HEK293 (cell line): ENCODE measurements at regions not wholly inside any gene's neighbourhood (a gene's known extent, or its start where the extent isn't known, plus 50 kb on each side); places are given as distances from the start of the nearest gene placed in this dataset.

ENCODE experiments used
- CTCF ChIA-PET: fragments of 350-600 bp; formaldehyde crosslinking; extraction: SDS; loops from one replicate; lab custom pipeline; 2021; ENCODE audit warnings: antibody characterized with exemption; lab: Yijun Ruan, JAX
- POLR2A ChIA-PET: fragments of 300-600 bp; formaldehyde crosslinking; extraction: SDS; loops from one replicate; lab custom pipeline; 2020; ENCODE audit warnings: antibody characterized with exemption, inconsistent platforms; lab: Yijun Ruan, JAX
- H3K27ac ChIP-seq: fragments of 200-500 bp; sonication (Bioruptor generic); 2 replicates; pipeline ENCODE4 v1.5.1; 2014; ENCODE audit warnings: low read depth, low read length, control low read depth, inconsistent platforms; ENCODE audit errors: extremely low read depth
- H3K36me3 ChIP-seq, 2 experiments: fragments of 200-500 bp in 1 of 2; sonication (Bioruptor generic) in 1 of 2; 1 replicate in 1 of 2; 2 replicates in 1 of 2; pipeline ENCODE4 v1.5.1; 2014 to 2017; ENCODE audit warnings: inconsistent platforms in 2 of 2, low read length in 2 of 2; ENCODE audit not compliant: control insufficient read depth in 2 of 2, insufficient read depth in 1 of 2
- H3K4me1 ChIP-seq: fragments of 200-500 bp; sonication (Bioruptor generic); 2 replicates; pipeline ENCODE4 v1.5.1; 2014; ENCODE audit warnings: mild to moderate bottlenecking, low read length, inconsistent platforms; ENCODE audit not compliant: control insufficient read depth, insufficient read depth
- H3K4me3 ChIP-seq: 2 replicates; pipeline ENCODE4 v1.5.1; 2011; ENCODE audit warnings: low read depth, mild to moderate bottlenecking, control low read depth, low read length, moderate library complexity
- H3K9me3 ChIP-seq: fragments of 200-500 bp; sonication (Bioruptor generic); 2 replicates; pipeline ENCODE4 v1.5.1; 2014; ENCODE audit warnings: low read depth, low read length, inconsistent platforms; ENCODE audit not compliant: control insufficient read depth, insufficient read depth
- GLI2 ChIP-seq: fragments of 450-650 bp; formaldehyde crosslinking; IDR thresholded peaks from 2 replicates; pipeline ENCODE4; 2017; ENCODE audit warnings: missing biosample characterization, missing genetic modification characterization, low read depth, borderline replicate concordance
- HIC1 ChIP-seq: fragments of 450-650 bp; formaldehyde crosslinking; IDR thresholded peaks from 2 replicates; pipeline ENCODE4 v1.5.1; 2016; ENCODE audit warnings: missing biosample characterization, missing genetic modification characterization
- KLF1 ChIP-seq: fragments of 450-650 bp; formaldehyde crosslinking; IDR thresholded peaks from 2 replicates; pipeline ENCODE4 v1.5.1; 2016; ENCODE audit warnings: missing biosample characterization, missing genetic modification characterization
- KLF7 ChIP-seq: fragments of 450-650 bp; formaldehyde crosslinking; IDR thresholded peaks from 2 replicates; pipeline ENCODE4 v1.5.1; 2016; ENCODE audit warnings: missing biosample characterization, missing genetic modification characterization, borderline replicate concordance
- OSR2 ChIP-seq: fragments of 450-650 bp; formaldehyde crosslinking; IDR thresholded peaks from 2 replicates; pipeline ENCODE4 v1.5.1; 2016; ENCODE audit warnings: missing biosample characterization, missing genetic modification characterization
- SALL2 ChIP-seq: fragments of 450-650 bp; formaldehyde crosslinking; IDR thresholded peaks from 2 replicates; pipeline ENCODE4 v1.5.0; 2017; ENCODE audit warnings: missing biosample characterization, mild to moderate bottlenecking, missing genetic modification characterization, borderline replicate concordance
- YY2 ChIP-seq: fragments of 450-650 bp; formaldehyde crosslinking; IDR thresholded peaks from 2 replicates; pipeline ENCODE4 v1.5.1; 2016; ENCODE audit warnings: missing biosample characterization, missing genetic modification characterization
- ZFP69B ChIP-seq: fragments of 450-650 bp; formaldehyde crosslinking; IDR thresholded peaks from 2 replicates; pipeline ENCODE4 v1.5.1; 2016; ENCODE audit warnings: missing biosample characterization, missing genetic modification characterization
- ZNF146 ChIP-seq: fragments of 450-650 bp; formaldehyde crosslinking; IDR thresholded peaks from 2 replicates; pipeline ENCODE4 v1.5.1; 2016; ENCODE audit warnings: missing biosample characterization, missing genetic modification characterization
- ZNF169 ChIP-seq: fragments of 450-650 bp; formaldehyde crosslinking; IDR thresholded peaks from 2 replicates; pipeline ENCODE4 v1.5.1; 2016; ENCODE audit warnings: missing biosample characterization, missing genetic modification characterization
- ZNF184 ChIP-seq: fragments of 450-650 bp; IDR thresholded peaks from 2 replicates; pipeline ENCODE4 v1.5.1; 2018; ENCODE audit warnings: missing biosample characterization, mild to moderate bottlenecking, missing genetic modification characterization
- ZNF19 ChIP-seq: fragments of 450-650 bp; formaldehyde crosslinking; IDR thresholded peaks from 2 replicates; pipeline ENCODE4; 2016; ENCODE audit warnings: missing biosample characterization, missing genetic modification characterization, low read depth
- ZNF239 ChIP-seq: fragments of 450-650 bp; formaldehyde crosslinking; IDR thresholded peaks from 2 replicates; pipeline ENCODE4 v1.5.1; 2016; ENCODE audit warnings: missing biosample characterization, missing genetic modification characterization
- ZNF335 ChIP-seq: fragments of 450-650 bp; formaldehyde crosslinking; conservative IDR thresholded peaks from 2 replicates; pipeline ENCODE4 v1.5.1; 2016; ENCODE audit warnings: missing biosample characterization, missing genetic modification characterization
- ZNF555 ChIP-seq: fragments of 450-650 bp; formaldehyde crosslinking; conservative IDR thresholded peaks from 2 replicates; pipeline ENCODE4 v1.5.1; 2017; ENCODE audit warnings: missing biosample characterization, mild to moderate bottlenecking, missing genetic modification characterization, inconsistent platforms
- ZNF585B ChIP-seq: fragments of 450-650 bp; formaldehyde crosslinking; IDR thresholded peaks from 2 replicates; pipeline ENCODE4 v1.5.1; 2016; ENCODE audit warnings: missing biosample characterization, missing genetic modification characterization
- ZNF610 ChIP-seq: fragments of 450-650 bp; formaldehyde crosslinking; IDR thresholded peaks from 2 replicates; pipeline ENCODE4 v1.5.1; 2016; ENCODE audit warnings: missing biosample characterization, missing genetic modification characterization, borderline replicate concordance
- ZNF645 ChIP-seq: fragments of 450-650 bp; formaldehyde crosslinking; IDR thresholded peaks from 2 replicates; pipeline ENCODE4; 2016; ENCODE audit warnings: missing biosample characterization, missing genetic modification characterization
- ZNF701 ChIP-seq: fragments of 450-650 bp; formaldehyde crosslinking; IDR thresholded peaks from 2 replicates; pipeline ENCODE4 v1.5.1; 2016; ENCODE audit warnings: missing biosample characterization, missing genetic modification characterization
- ZNF76 ChIP-seq: fragments of 450-650 bp; formaldehyde crosslinking; IDR thresholded peaks from 2 replicates; pipeline ENCODE4; 2016; ENCODE audit warnings: low read depth, missing biosample characterization, missing genetic modification characterization, borderline replicate concordance
- ZNF830 ChIP-seq: fragments of 450-650 bp; IDR thresholded peaks from 2 replicates; pipeline ENCODE4 v1.5.0; 2018; ENCODE audit warnings: missing biosample characterization, missing genetic modification characterization, low read depth, mild to moderate bottlenecking, moderate library complexity
- TF ChIP-seq, protein P1 (sequence below): fragments of 450-650 bp; IDR thresholded peaks from 2 replicates; pipeline ENCODE4 v1.5.1; 2018; ENCODE audit warnings: missing biosample characterization, mild to moderate bottlenecking, missing genetic modification characterization
- TF ChIP-seq, protein P2 (sequence below): fragments of 450-650 bp; formaldehyde crosslinking; IDR thresholded peaks from 2 replicates; pipeline ENCODE4 v1.5.1; 2016; ENCODE audit warnings: missing biosample characterization, missing genetic modification characterization

DNA sequence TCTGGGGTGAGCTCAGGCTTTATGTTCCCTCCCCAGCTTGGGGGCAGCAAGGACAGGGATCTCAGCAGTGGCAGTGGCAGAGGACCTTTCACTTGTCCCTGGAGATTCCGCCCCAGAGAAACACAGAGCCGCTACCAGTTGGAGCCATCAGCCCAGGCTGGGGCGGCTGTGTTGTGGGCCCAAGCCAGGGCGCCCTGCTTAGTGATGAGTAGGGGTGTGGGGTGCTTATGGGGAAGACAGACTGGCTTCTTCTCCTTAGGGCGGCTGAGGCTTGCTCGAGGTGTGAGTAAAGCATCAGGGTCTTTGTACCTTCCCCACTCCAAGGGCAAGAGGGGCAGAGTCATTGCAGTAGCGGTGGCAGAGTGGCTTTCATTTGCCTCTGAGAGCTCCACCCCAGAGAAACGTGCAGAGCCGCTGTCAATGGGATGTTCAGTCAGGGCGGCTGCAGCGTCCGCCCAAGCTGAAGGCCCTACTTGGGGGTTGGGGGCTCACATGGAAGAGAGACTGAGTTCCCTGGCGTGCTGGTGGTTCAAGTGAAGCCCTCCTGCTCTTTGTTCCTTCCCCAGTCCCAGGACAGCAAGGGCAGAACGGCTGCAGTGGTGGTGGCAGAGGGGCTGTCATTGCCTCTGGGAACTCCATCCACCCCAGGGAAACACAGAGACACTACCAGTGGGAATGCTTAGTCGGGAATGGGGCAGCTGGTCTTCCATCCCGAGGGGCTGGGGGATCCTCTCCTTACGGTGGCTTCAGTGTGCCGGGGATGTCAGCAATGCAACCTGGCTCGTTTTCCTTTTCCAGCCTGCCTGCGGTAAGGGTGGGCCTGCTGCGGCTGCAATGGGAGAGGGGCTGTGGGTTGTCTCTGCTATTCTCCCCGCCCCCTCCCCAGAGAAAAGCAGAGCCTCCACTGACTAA is 2142.5 kb upstream of the TENM3 start (continued):
- TF ChIP-seq KLF7 (tag by site-specific recombination) (no peak), ZFP69B (tag by site-specific recombination) (no peak), KLF1 (tag by site-specific recombination) (no peak), ZNF184 (tag by site-specific recombination) (no peak), ZNF335 (tag by site-specific recombination) (no peak)
- TF ChIP-seq, protein P1, sequence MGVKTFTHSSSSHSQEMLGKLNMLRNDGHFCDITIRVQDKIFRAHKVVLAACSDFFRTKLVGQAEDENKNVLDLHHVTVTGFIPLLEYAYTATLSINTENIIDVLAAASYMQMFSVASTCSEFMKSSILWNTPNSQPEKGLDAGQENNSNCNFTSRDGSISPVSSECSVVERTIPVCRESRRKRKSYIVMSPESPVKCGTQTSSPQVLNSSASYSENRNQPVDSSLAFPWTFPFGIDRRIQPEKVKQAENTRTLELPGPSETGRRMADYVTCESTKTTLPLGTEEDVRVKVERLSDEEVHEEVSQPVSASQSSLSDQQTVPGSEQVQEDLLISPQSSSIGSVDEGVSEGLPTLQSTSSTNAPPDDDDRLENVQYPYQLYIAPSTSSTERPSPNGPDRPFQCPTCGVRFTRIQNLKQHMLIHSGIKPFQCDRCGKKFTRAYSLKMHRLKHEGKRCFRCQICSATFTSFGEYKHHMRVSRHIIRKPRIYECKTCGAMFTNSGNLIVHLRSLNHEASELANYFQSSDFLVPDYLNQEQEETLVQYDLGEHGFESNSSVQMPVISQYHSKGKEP (tag by site-specific recombination), result no peak

GRCh38 chr4:180101348-180102083 is 2141.7 kb upstream of the TENM3 start:
- Histone ChIP-seq H3K9me3 (no peaks in the 10 kb centered on the region), H3K4me1 (no peaks in the 10 kb centered on the region), H3K27ac (no peak overlapping the region), H3K36me3 (no peaks in the 10 kb centered on the region), H3K4me3 (no peak overlapping the region)
- ChIA-PET POLR2A (no interaction called here), CTCF (no interaction called here)
- TF ChIP-seq OSR2 (tag by site-specific recombination) (no peak), SALL2 (tag by site-specific recombination) (no peak), ZNF645 (tag by site-specific recombination) (no peak), ZNF239 (no peak), HIC1 (tag by site-specific recombination) (no peak), ZNF146 (tag by site-specific recombination) (no peak), ZNF169 (no peak), ZNF701 (tag by site-specific recombination) (no peak), YY2 (tag by site-specific recombination) (no peak), ZNF555 (tag by site-specific recombination) (no peak), GLI2 (tag by site-specific recombination) (no peak), ZNF610 (tag by site-specific recombination) (no peak), ZNF830 (tag by site-specific recombination) (no peak), ZNF19 (tag by site-specific recombination) (no peak), ZNF585B (tag by site-specific recombination) (no peak), ZNF76 (tag by site-specific recombination) (no peak)
- TF ChIP-seq, protein P2, sequence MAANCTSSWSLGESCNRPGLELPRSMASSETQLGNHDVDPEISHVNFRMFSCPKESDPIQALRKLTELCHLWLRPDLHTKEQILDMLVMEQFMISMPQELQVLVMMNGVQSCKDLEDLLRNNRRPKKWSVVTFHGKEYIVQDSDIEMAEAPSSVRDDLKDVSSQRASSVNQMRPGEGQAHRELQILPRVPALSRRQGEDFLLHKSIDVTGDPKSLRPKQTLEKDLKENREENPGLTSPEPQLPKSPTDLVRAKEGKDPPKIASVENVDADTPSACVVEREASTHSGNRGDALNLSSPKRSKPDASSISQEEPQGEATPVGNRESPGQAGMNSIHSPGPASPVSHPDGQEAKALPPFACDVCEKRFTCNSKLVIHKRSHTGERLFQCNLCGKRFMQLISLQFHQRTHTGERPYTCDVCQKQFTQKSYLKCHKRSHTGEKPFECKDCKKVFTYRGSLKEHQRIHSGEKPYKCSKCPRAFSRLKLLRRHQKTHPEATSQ (tag by site-specific recombination), result no peak
